ENCODE measurements at regions not wholly inside any gene's neighbourhood (a gene's known extent, or its start where the extent isn't known, plus 50 kb on each side); places are given as distances from the start of the nearest gene placed in this dataset.
"Not testable (repeated sequence)": the region's sequence is repeated elsewhere in the genome, so short reads cannot be mapped to it uniquely, and the experiment has no call there.

- DNase-seq: no peak
Observed at GRCh38 chr12:115898670-115899069, 378.8 kb downstream of the MED13L start.

GRCh38 chr12:115897729-115898128, 379.8 kb downstream of the MED13L start:
- peak; percentile 59 for DNase-seq

- no peak for DNase-seq
Observed at GRCh38 chr12:115895247-115895646, 382.2 kb downstream of the MED13L start.

- no peak for DNase-seq
Observed at GRCh38 chr12:115891556-115892164, 385.8 kb downstream of the MED13L start.

- no peak for DNase-seq
Observed at GRCh38 chr12:115886666-115887065, 390.8 kb downstream of the MED13L start.

- no peak for DNase-seq
Observed at GRCh38 chr12:115885040-115885690, 392.3 kb downstream of the MED13L start.

- DNase-seq: no peak
Observed at GRCh38 chr12:115882936-115883335, 394.6 kb downstream of the MED13L start.

- no peak for DNase-seq
Observed at GRCh38 chr12:115880238-115880637, 397.3 kb downstream of the MED13L start.

- no peak for DNase-seq
Observed at GRCh38 chr12:115879354-115879753, 398.1 kb downstream of the MED13L start.

GRCh38 chr12:115873451-115874082, 403.9 kb downstream of the MED13L start:
- no peak for DNase-seq

- DNase-seq: no peak
Observed at GRCh38 chr12:115872919-115873357, 404.6 kb downstream of the MED13L start.

- no peak for DNase-seq
Observed at GRCh38 chr12:115872212-115872611, 405.3 kb downstream of the MED13L start.

GRCh38 chr12:115871714-115872113, 405.8 kb downstream of the MED13L start:
- DNase-seq: peak; percentile 59

- no peak for DNase-seq
Observed at GRCh38 chr12:115870510-115870909, 407.0 kb downstream of the MED13L start.

- no peak for DNase-seq
Observed at GRCh38 chr12:115870021-115870420, 407.5 kb downstream of the MED13L start.

- DNase-seq: no peak
Observed at GRCh38 chr12:115869604-115870003, 407.9 kb downstream of the MED13L start.

GRCh38 chr12:115868624-115869023, 408.9 kb downstream of the MED13L start:
- DNase-seq: no peak

GRCh38 chr12:115867854-115868253, 409.6 kb downstream of the MED13L start:
- no peak for DNase-seq

- no peak for DNase-seq
Observed at GRCh38 chr12:115866909-115867525, 410.5 kb downstream of the MED13L start.

GRCh38 chr12:115866281-115866680, 411.2 kb downstream of the MED13L start:
- DNase-seq: not testable (repeated sequence)

- DNase-seq: no peak
Observed at GRCh38 chr12:115864396-115864795, 413.1 kb downstream of the MED13L start.

GRCh38 chr12:115860619-115861018, 416.9 kb downstream of the MED13L start:
- no peak for DNase-seq

GRCh38 chr12:115859231-115859630, 418.3 kb downstream of the MED13L start:
- DNase-seq: no peak

- no peak for DNase-seq
Observed at GRCh38 chr12:115857923-115858322, 419.6 kb downstream of the MED13L start.

Measured in eye (tissue), 1 donor.